Activated naive CD8-positive, alpha-beta T cell (primary cell): ENCODE measurements at regions not wholly inside any gene's neighbourhood (a gene's known extent, or its start where the extent isn't known, plus 50 kb on each side); places are given as distances from the start of the nearest gene placed in this dataset.

ENCODE experiments used
- H3K27ac Mint-ChIP-seq: one replicate; pipeline ENCODE4 v1.8.0; 2021; ENCODE audit warnings: mixed read lengths
- H3K27me3 Mint-ChIP-seq: one replicate; pipeline ENCODE4 v1.8.0; 2021; ENCODE audit warnings: mixed read lengths
- H3K36me3 Mint-ChIP-seq: one replicate; pipeline ENCODE4 v1.8.0; 2021; ENCODE audit warnings: mixed read lengths
- H3K4me1 Mint-ChIP-seq: one replicate; pipeline ENCODE4 v1.8.0; 2021; ENCODE audit warnings: low read depth, mixed read lengths
- H3K4me3 Mint-ChIP-seq: one replicate; pipeline ENCODE4 v1.8.0; 2021; ENCODE audit warnings: mild to moderate bottlenecking, mixed read lengths
- H3K9me3 Mint-ChIP-seq: one replicate; pipeline ENCODE4 v1.8.0; 2021; ENCODE audit warnings: low read depth, mixed read lengths

DNA sequence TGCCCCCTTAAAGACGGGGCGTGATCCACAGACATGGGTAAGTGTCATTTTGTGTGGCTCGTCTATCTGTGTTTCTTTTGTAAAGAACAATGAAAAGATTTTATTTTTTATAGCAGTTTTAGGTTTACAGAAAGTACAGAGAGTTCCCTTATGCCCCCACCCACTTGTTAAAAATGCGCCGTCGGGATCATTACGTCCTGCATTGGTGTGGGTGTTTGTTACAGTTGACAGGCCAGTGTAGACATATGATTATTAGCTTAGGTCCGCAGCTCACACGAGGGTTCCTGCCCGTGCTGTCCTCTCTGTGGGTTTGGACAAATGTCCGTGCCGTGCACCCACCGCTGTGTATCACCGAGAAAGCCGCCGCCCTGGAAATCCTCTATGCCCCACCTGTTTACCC is 50.5 kb downstream of the RGS12 start:
- H3K4me3 Mint-ChIP-seq, result no peak overlapping the region
- H3K9me3 Mint-ChIP-seq, result no peaks in the 10 kb centered on the region
- H3K36me3 Mint-ChIP-seq, result no peaks in the 10 kb centered on the region
- peaks cover 22% of the 10 kb centered on the region for H3K4me1 Mint-ChIP-seq
- H3K27me3 Mint-ChIP-seq, result peaks cover 6% of the 10 kb centered on the region
- no peak overlapping the region for H3K27ac Mint-ChIP-seq

DNA sequence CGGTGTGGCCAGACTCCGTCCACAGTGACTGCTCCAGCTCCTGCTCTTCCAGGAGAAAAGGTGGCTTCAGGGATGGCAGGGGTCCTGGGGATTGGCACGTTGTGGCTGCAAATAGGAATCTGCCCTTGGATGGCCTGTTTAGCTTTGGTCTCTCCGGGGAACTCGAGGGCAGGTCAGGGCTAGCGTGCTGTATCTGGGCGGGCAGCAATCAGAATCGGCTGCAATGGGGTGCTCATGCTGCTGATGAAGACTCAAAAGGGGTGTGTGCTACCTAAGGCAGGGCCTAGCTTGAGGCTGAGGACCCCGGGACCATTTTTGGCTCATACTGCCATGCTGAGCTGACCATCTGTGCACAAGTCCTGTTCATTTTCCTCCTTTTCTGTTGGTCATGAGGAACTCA is 51.3 kb downstream of the RGS12 start:
- peaks cover 22% of the 10 kb centered on the region for H3K4me1 Mint-ChIP-seq

DNA sequence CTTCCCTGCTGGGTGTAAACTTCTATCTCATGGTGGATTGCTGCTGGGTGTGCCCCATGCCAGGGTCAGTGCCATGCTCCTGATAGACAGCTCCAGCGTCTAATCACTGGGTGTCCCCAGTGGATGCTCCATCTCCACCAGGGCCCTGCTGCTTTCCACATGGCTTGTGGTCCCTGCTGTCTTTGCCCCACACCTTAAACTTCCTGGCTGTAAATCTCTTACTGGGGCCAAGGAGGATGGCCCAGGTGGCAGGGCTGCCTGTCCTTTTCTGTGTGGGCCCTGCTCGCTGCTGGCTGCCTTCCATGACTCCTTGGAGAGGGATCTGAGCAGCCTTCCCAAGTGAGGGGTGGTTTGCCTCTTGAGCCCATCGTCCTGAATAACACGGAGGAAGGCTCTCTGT is 51.8 kb downstream of the RGS12 start:
- peaks cover 6% of the 10 kb centered on the region for H3K27me3 Mint-ChIP-seq
- no peak overlapping the region for H3K4me3 Mint-ChIP-seq
- H3K9me3 Mint-ChIP-seq, result no peaks in the 10 kb centered on the region
- H3K36me3 Mint-ChIP-seq, result no peaks in the 10 kb centered on the region
- H3K27ac Mint-ChIP-seq, result no peak overlapping the region
- H3K4me1 Mint-ChIP-seq, result peaks cover 22% of the 10 kb centered on the region

More for the DNA sequence above, 51.3 kb downstream of the RGS12 start:
- Mint-ChIP-seq H3K27me3 (peaks cover 6% of the 10 kb centered on the region), H3K36me3 (no peaks in the 10 kb centered on the region), H3K27ac (no peak overlapping the region), H3K9me3 (no peaks in the 10 kb centered on the region), H3K4me3 (no peak overlapping the region)

DNA sequence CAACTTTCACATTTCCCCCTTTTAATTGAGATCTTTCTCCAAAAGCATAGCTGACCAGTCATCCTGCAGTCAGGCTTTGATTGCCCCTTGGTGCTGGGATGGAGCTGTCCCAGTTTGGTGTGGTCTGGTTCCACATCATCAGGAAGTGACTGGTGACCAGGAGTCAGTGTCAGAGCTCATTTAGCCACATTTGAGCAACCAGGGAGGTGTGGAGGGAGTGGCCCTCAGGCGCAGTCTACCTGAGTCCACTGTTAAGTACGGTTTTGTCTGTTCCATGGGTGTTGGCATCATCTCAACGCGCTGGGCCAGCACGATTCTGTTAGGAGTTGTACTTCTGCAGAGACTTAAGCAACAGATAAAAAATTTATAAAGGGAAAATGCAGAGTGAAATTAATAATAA is 52.6 kb downstream of the RGS12 start:
- H3K27ac Mint-ChIP-seq, result no peak overlapping the region
- no peaks in the 10 kb centered on the region for H3K36me3 Mint-ChIP-seq

DNA sequence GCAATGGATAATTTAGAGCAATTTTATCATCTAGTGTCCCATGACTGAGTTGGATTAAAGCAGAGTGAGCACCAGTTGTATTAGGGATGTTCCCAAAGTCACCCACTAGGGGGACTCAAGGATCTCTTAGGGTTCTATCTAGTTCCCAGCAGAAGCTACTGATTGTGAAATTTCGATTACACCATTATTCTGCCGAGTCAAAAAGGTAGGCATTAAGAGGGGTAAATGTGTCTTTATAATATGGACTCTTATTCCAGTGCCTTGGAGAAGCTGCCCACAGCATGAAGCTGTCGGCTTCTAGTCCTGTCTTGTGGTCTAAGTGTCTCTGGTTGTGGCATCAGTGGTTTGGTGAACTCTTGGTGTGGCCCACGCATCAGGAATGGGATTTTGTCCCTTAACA is 53.3 kb downstream of the RGS12 start:
- Mint-ChIP-seq H3K27ac (no peak overlapping the region), H3K4me3 (no peak overlapping the region), H3K4me1 (peaks cover 22% of the 10 kb centered on the region), H3K36me3 (no peaks in the 10 kb centered on the region), H3K9me3 (no peaks in the 10 kb centered on the region), H3K27me3 (peaks cover 6% of the 10 kb centered on the region)

More for the DNA sequence above, 52.6 kb downstream of the RGS12 start:
- H3K4me3 Mint-ChIP-seq, result no peak overlapping the region
- H3K4me1 Mint-ChIP-seq, result peaks cover 22% of the 10 kb centered on the region
- no peaks in the 10 kb centered on the region for H3K9me3 Mint-ChIP-seq
- H3K27me3 Mint-ChIP-seq, result peaks cover 6% of the 10 kb centered on the region

DNA sequence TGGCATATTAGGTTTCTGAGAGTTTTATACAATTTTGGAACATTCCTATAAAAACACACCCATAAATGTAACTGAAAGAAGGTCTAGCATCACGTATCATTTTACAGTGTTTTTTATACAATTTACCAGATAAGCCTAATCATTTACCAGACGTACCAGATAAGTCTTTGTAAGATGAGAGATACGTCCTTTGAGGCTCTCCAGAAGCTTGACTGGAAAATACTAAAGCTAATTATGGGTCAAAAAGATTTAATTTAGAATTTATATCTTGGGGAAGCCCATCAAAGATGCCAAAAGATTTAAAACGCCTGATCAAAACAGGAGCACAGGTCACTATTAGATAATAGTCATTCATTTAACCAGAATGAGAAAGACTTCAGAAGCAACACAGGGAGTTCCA is 55.0 kb downstream of the RGS12 start:
- H3K9me3 Mint-ChIP-seq, result no peaks in the 10 kb centered on the region
- H3K36me3 Mint-ChIP-seq, result peaks cover 7% of the 10 kb centered on the region
- H3K4me3 Mint-ChIP-seq, result no peak overlapping the region
- H3K4me1 Mint-ChIP-seq, result peaks cover 10% of the 10 kb centered on the region
- H3K27me3 Mint-ChIP-seq, result peaks cover 6% of the 10 kb centered on the region
- no peak overlapping the region for H3K27ac Mint-ChIP-seq

DNA sequence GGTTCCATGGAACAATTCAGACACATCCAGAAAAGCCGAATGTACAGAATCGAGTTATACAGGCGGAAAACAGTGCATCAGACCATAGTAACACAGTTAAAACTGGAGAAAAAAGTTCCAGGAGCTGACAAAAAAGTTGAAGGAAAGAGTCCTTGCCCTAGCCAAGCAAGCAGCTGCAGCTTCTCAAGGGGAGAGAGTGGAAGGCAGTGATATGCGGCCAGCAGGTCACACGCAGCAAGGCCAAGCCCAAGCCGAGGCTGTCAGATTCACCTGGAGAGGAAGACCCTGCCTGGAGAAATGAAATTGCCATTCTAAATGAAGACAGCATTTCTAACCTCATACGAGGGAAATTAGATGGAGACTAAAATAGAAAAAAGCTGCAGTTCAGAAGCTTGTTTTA is 55.8 kb downstream of the RGS12 start:
- Mint-ChIP-seq H3K27me3 (peaks cover 6% of the 10 kb centered on the region), H3K4me3 (no peak overlapping the region), H3K4me1 (peaks cover 8% of the 10 kb centered on the region), H3K9me3 (no peaks in the 10 kb centered on the region), H3K27ac (no peak overlapping the region), H3K36me3 (peaks cover 7% of the 10 kb centered on the region)

DNA sequence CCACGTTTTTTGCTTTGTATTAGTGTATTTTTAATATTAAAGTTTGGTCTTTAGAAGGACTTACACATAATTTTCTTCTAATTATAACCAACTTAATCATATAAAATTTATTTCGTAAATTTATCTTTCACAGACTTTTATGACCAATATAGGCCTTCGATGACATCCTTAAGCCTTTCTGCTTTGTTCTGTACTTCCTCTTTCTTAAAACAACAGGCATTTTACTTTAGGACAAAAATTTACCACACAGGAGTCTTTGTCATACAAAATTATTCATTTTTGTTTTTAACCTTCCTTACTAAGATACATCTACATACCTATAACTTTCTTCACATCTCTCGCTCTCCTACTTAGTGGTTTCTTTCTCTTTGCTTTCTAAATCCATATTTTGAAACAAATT is 56.3 kb downstream of the RGS12 start:
- peaks cover 8% of the 10 kb centered on the region for H3K4me1 Mint-ChIP-seq
- H3K27me3 Mint-ChIP-seq, result peaks cover 6% of the 10 kb centered on the region
- no peak overlapping the region for H3K27ac Mint-ChIP-seq
- H3K9me3 Mint-ChIP-seq, result no peaks in the 10 kb centered on the region
- peaks cover 7% of the 10 kb centered on the region for H3K36me3 Mint-ChIP-seq
- H3K4me3 Mint-ChIP-seq, result no peak overlapping the region

DNA sequence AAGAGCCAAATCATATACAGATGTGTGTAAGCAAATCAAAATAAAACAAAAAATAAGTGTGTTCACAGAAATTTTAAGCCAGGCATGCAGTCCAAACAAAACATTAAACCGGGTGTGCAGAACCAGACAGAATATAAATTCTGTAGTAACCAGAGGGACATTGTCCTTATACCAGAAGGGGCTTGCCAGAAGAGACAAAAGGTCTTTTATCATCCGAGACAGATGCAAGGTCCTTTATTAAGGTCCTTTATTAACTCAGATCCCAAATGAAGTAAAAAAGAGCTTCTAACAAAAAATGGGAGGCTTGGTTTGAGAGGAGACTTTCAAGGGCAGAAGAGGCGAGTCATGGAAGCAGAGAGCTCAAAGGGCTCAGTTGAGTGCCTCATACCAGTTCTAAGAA is 59.2 kb downstream of the RGS12 start:
- Mint-ChIP-seq H3K27me3 (no peaks in the 10 kb centered on the region), H3K4me3 (no peak overlapping the region), H3K27ac (no peak overlapping the region), H3K36me3 (peaks cover 7% of the 10 kb centered on the region), H3K9me3 (no peaks in the 10 kb centered on the region), H3K4me1 (no peaks in the 10 kb centered on the region)

DNA sequence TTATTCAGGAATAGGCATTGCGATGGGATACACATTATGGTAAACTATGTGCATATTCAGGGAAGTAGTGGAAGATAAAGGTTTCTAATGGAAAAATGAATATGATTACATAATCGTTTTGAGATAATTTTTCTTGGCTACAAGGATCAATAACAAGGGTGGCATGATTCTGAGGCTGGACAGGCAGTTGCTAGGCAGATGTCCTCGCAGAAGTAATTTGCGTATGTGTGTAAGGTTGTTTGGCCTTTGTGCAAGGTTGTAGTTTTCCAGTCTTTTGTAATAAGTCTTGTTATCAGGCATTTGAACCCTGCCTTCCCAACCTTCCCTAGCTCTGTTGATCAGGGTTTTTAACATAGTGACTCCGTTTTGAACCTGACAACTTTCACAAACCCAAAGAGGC is 59.7 kb downstream of the RGS12 start:
- H3K4me1 Mint-ChIP-seq, result no peaks in the 10 kb centered on the region
- H3K27ac Mint-ChIP-seq, result no peak overlapping the region
- no peaks in the 10 kb centered on the region for H3K27me3 Mint-ChIP-seq
- H3K36me3 Mint-ChIP-seq, result peaks cover 7% of the 10 kb centered on the region
- no peak overlapping the region for H3K4me3 Mint-ChIP-seq
- no peaks in the 10 kb centered on the region for H3K9me3 Mint-ChIP-seq

DNA sequence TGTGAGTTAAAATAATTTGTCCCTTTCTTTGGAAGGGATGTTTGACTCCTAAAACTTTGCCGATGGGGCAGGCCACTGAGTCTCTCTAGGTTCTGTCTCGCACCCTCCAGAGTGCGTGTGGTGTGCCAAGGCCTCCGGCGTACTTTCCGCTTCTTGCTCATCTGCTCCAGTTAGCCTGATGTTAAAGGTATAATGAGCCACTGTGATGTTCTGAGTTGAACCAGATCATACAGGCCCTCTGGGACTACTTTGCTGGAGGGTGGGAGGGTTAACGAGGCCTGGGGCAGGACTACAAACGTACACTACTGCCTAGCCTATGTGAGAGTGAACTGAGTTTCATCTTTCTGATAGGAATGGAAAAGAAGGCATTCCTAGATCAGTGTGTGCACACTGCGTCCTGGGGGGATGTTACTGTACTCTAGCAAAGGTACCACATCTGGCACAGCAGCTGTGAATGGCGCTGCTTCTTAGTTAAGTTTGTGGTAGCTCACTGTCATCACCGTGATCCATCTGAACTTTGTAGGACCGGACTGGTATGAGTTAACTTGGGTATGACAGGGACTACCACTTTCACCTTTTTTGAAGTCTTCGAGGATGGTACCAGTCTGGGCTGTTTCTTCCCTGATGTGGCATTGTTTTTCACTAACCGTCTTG is 60.2 kb downstream of the RGS12 start:
- H3K27me3 Mint-ChIP-seq, result no peaks in the 10 kb centered on the region
- H3K4me3 Mint-ChIP-seq, result no peak overlapping the region
- no peaks in the 10 kb centered on the region for H3K9me3 Mint-ChIP-seq
- H3K27ac Mint-ChIP-seq, result no peak overlapping the region
- peaks cover 7% of the 10 kb centered on the region for H3K36me3 Mint-ChIP-seq
- H3K4me1 Mint-ChIP-seq, result peaks cover 1% of the 10 kb centered on the region

DNA sequence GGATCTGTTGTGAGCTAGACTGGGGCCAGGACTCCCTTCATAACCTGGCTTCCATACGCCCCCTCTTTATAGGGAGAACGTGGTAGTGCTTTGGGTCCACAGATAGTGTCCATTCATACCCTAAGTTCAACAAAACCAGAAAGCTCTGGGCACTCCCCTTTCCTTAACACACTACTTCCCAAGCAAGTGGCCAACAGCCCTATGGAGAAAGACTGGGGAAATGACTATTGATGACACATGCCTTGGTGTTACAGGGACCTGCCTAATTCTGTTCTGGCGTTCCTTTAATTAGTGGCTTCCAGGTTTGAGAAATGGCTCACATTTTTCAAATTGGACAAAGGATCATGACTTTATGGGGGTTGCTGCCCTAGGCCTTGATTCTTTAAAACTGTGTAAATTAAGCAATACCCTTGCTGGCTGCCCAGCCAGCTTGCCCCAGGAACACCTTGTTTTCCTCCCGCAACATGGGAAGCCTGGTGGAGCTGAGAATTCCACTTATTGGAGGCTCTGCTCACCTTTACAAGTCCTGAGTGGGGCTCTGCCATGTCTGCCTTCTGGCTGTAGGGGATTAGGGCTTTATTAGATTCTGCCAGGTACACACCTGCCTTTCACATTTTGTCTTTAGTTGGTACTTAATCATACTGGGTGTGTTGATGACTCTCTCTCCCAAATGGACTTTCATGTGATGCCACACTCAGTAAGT is 61.1 kb downstream of the RGS12 start:
- Mint-ChIP-seq H3K9me3 (no peaks in the 10 kb centered on the region), H3K27ac (no peak overlapping the region), H3K4me1 (peaks cover 7% of the 10 kb centered on the region), H3K27me3 (no peaks in the 10 kb centered on the region), H3K4me3 (no peak overlapping the region), H3K36me3 (peaks cover 7% of the 10 kb centered on the region)

DNA sequence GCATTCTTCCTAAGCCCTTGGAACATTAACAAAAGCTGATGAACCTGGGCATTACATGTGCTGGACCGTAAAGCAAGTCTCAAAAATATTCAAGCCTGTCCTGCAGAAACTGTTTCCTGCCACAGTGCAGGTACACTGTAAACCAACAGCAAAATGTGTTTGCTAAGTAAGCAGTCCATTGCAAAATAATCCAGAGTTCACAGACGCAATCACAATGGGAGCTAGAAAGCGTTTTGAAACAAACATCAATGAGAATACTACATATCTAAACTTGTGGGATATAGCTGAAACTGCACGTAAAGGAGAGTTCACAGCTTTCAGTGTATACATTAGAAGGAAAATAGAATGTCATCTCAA is 61.6 kb downstream of the RGS12 start:
- Mint-ChIP-seq H3K36me3 (peaks cover 7% of the 10 kb centered on the region), H3K4me1 (peaks cover 7% of the 10 kb centered on the region), H3K9me3 (no peaks in the 10 kb centered on the region), H3K27ac (no peak overlapping the region), H3K27me3 (no peaks in the 10 kb centered on the region), H3K4me3 (no peak overlapping the region)

DNA sequence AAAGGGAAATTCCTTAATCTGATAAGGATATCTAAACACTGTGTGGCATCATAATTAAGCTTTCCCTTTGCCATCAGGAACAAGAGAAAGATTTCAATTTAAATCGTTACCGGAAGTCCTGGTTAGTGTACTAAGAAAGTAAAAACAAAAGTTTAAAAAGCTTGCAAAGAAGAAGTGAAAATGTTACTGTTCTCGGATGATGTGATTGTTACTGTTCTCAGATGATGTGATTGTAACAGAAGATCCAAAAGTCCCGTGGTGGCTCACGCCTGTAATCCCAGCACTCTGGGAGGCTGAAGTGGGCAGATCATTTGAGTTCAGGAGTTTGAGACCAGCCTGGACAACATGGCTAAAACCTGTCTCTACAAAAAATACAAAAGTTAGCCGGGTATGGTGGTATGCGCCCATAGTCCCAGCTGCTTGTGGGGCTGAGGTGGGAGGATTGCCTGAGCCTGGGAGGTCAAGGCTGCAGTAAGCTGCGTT is 62.5 kb downstream of the RGS12 start:
- Mint-ChIP-seq H3K27me3 (no peaks in the 10 kb centered on the region), H3K27ac (no peak overlapping the region), H3K4me1 (peaks cover 11% of the 10 kb centered on the region), H3K4me3 (no peak overlapping the region), H3K36me3 (peaks cover 7% of the 10 kb centered on the region), H3K9me3 (no peaks in the 10 kb centered on the region)

DNA sequence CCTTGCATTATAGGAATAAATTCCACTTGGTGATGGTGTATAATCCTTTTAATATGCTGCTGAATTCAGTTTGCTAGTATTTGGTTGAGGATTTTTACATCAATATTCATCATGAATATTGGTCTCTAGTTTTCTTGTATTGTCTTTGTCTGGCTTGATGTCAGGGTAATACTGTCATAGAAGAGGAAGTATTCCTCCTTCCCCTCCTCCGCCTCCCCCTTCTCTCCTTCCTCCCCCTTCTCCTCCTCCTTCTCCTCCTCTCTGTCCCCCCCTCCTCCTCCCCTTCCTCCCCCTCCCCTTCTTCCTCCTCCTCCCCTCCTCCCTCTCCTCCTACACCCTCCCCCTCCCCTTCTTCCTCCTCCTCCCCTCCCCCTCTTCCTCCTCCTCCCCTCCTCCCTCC is 65.8 kb downstream of the RGS12 start:
- Mint-ChIP-seq H3K4me1 (peaks cover 13% of the 10 kb centered on the region), H3K9me3 (no peaks in the 10 kb centered on the region), H3K4me3 (no peak overlapping the region), H3K27ac (no peak overlapping the region), H3K27me3 (no peaks in the 10 kb centered on the region), H3K36me3 (no peaks in the 10 kb centered on the region)

DNA sequence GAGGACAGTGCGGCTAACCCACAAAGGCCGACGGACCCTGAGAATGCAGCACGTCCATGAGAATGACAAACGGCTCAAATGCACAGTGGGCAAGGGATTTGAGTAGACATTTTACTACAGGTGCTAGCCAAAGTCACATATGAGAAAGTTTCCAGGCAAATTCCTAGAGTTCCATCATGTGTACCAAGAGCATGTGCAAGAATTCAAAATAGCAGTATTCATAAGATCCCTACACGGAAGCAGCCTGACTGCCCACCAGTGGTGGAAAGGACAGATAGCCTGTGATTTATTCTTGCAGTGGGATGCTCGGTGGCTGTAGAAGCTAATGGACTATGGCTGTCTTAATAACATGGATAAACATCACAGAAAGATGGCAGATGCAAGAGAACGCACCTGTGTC is 68.0 kb downstream of the RGS12 start:
- H3K4me3 Mint-ChIP-seq, result no peak overlapping the region
- H3K4me1 Mint-ChIP-seq, result peaks cover 13% of the 10 kb centered on the region
- H3K9me3 Mint-ChIP-seq, result no peaks in the 10 kb centered on the region
- H3K36me3 Mint-ChIP-seq, result no peaks in the 10 kb centered on the region
- no peak overlapping the region for H3K27ac Mint-ChIP-seq
- no peaks in the 10 kb centered on the region for H3K27me3 Mint-ChIP-seq
